ENCODE measurements at regions not wholly inside any gene's neighbourhood (a gene's known extent, or its start where the extent isn't known, plus 50 kb on each side); places are given as distances from the start of the nearest gene placed in this dataset.

- H3K9me3 Mint-ChIP-seq: no peaks in the 10 kb centered on the region
- no peak overlapping the region for H3K27ac Mint-ChIP-seq
- TF ChIP-seq CTCF (IDR thresholded peaks at IDR 0.05): no peak
- Histone ChIP-seq H3K27ac (ENCODE audit: low read depth in 1 of 2, low read length in 2 of 2) (no peak overlapping the region), H3K27me3 (ENCODE audit: control insufficient read depth in 1 of 2, insufficient read depth in 2 of 2, low read length in 2 of 2) (no peaks in the 10 kb centered on the region), H3K9me3 (ENCODE audit: control insufficient read depth in 1 of 2, insufficient read depth in 1 of 2, low read length in 2 of 2) (no peaks in the 10 kb centered on the region), H3K4me1 (ENCODE audit: insufficient read depth, low read length) (no peaks in the 10 kb centered on the region), H3K36me3 (ENCODE audit: insufficient read depth, low read length) (no peaks in the 10 kb centered on the region), H3K4me3 (ENCODE audit: low read length) (no peak overlapping the region)
- ATAC-seq (ENCODE audit: poor library complexity) (no peak), DNase-seq (no peak)
- H3K4me1 Mint-ChIP-seq (ENCODE audit: low read depth): no peaks in the 10 kb centered on the region
- H3K27me3 Mint-ChIP-seq: no peaks in the 10 kb centered on the region
- ChIA-PET POLR2A (no interaction called here), CTCF (no interaction called here)
- no peak overlapping the region for H3K4me3 Mint-ChIP-seq
- intact Hi-C loops (cut with DNase I, micrococcal nuclease): no loop called here
- H3K36me3 Mint-ChIP-seq (ENCODE audit: low read depth): no peaks in the 10 kb centered on the region
Measured at GRCh38 chr6:145400508-145400907, 334.8 kb downstream of the EPM2A start.

- ChIA-PET CTCF (no interaction called here), POLR2A (no interaction called here)
- H3K4me1 Mint-ChIP-seq (ENCODE audit: low read depth): no peaks in the 10 kb centered on the region
- TF ChIP-seq CTCF (IDR thresholded peaks at IDR 0.05): no peak
- H3K4me1 ChIP-seq (ENCODE audit: insufficient read depth, low read length): no peaks in the 10 kb centered on the region
- no peaks in the 10 kb centered on the region for H3K9me3 Mint-ChIP-seq
- H3K9me3 ChIP-seq (ENCODE audit: control insufficient read depth in 1 of 2, insufficient read depth in 1 of 2, low read length in 2 of 2): no peaks in the 10 kb centered on the region
- H3K36me3 ChIP-seq (ENCODE audit: insufficient read depth, low read length): no peaks in the 10 kb centered on the region
- H3K4me3 ChIP-seq (ENCODE audit: low read length): no peak overlapping the region
- ATAC-seq (ENCODE audit: poor library complexity): no peak
- H3K27ac ChIP-seq (ENCODE audit: low read depth in 1 of 2, low read length in 2 of 2): no peak overlapping the region
- no peaks in the 10 kb centered on the region for H3K36me3 Mint-ChIP-seq (ENCODE audit: low read depth)
- no peak overlapping the region for H3K4me3 Mint-ChIP-seq
- intact Hi-C loops (cut with DNase I, micrococcal nuclease): no loop called here
- H3K27me3 Mint-ChIP-seq: no peaks in the 10 kb centered on the region
- no peak for DNase-seq
- no peak overlapping the region for H3K27ac Mint-ChIP-seq
- H3K27me3 ChIP-seq (ENCODE audit: control insufficient read depth in 1 of 2, insufficient read depth in 2 of 2, low read length in 2 of 2): no peaks in the 10 kb centered on the region
Measured at GRCh38 chr6:145405006-145405551, 330.2 kb downstream of the EPM2A start.

DNA sequence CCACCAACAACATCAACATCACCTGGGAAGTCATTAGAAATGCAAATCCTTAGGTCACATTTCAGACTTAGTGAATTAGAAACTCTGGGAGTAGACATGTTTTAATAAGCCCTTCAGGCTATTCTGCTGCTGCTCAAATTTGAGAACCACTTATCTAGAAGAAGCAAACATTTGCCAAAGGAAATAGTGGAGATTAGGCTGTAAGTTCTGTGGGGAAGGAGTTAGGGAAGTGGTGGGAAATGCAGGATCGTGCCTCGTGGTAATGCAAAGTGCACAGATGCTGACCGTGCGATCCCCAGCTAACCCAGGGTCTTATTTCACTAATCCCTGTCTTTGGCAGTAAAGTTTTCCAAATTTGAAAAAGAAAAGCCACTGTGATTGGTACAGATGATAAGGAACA lies 328.5 kb downstream of the EPM2A start:
- Mint-ChIP-seq H3K27me3 (no peaks in the 10 kb centered on the region), H3K4me1 (ENCODE audit: low read depth) (no peaks in the 10 kb centered on the region)
- POLR2A ChIA-PET: interaction anchor here (0.8 kb wide), 1 partner anchor 13 kb away, joined by 3 read pairs; no protein-coding TSS in a partner anchor

More for the DNA sequence above, 328.5 kb downstream of the EPM2A start:
- Histone ChIP-seq H3K4me3 (ENCODE audit: low read length) (no peak overlapping the region), H3K27ac (ENCODE audit: low read depth in 1 of 2, low read length in 2 of 2) (no peak overlapping the region), H3K36me3 (ENCODE audit: insufficient read depth, low read length) (no peaks in the 10 kb centered on the region), H3K27me3 (ENCODE audit: control insufficient read depth in 1 of 2, insufficient read depth in 2 of 2, low read length in 2 of 2) (no peaks in the 10 kb centered on the region), H3K4me1 (ENCODE audit: insufficient read depth, low read length) (no peaks in the 10 kb centered on the region), H3K9me3 (ENCODE audit: control insufficient read depth in 1 of 2, insufficient read depth in 1 of 2, low read length in 2 of 2) (no peaks in the 10 kb centered on the region)
- Mint-ChIP-seq H3K9me3 (no peaks in the 10 kb centered on the region), H3K36me3 (ENCODE audit: low read depth) (no peaks in the 10 kb centered on the region), H3K4me3 (no peak overlapping the region), H3K27ac (no peak overlapping the region)
- no peak for TF ChIP-seq CTCF (IDR thresholded peaks at IDR 0.05)
- CTCF ChIA-PET: no interaction called here
- intact Hi-C loops (cut with DNase I, micrococcal nuclease): no loop called here
- ATAC-seq (ENCODE audit: poor library complexity): no peak
- DNase-seq: no peak

All from CD4-positive, alpha-beta T cell (primary cell).